IMR-90 (cell line): ENCODE measurements at regions not wholly inside any gene's neighbourhood (a gene's known extent, or its start where the extent isn't known, plus 50 kb on each side); places are given as distances from the start of the nearest gene placed in this dataset.

Source experiments
- ATAC-seq: fragments of 200-7000 bp; cut with Tn5 transposase; 2 replicates; pipeline ENCODE4 v1.9.1; 2020; ENCODE audit warnings: low read depth, mild to moderate bottlenecking, moderate library complexity
- BruUV-seq: library from RNA; stranded (reverse); fragments of 400-500 nt; replicated peaks from 2 replicates; lab custom pipeline; 2021; lab: Mats Ljungman, UMichigan
- CTCF ChIA-PET: fragments of 300-600 bp; formaldehyde crosslinking; extraction: SDS; loops from one replicate; lab custom pipeline; 2021; ENCODE audit warnings: antibody characterized with exemption; lab: Yijun Ruan, JAX
- POLR2A ChIA-PET: fragments of 300-600 bp; sonication (Branson Sonifier 250); formaldehyde crosslinking; loops from one replicate; lab custom pipeline; 2022; ENCODE audit warnings: antibody characterized with exemption; ENCODE audit not compliant: unreplicated experiment; lab: Charles Lee
- DNase-seq: peaks from one replicate; pipeline ENCODE4 v3.0.0; 2013
- H2AFZ ChIP-seq: replicated peaks from 2 replicates; pipeline ENCODE3; 2013; ENCODE audit warnings: low read length, mild to moderate bottlenecking; ENCODE audit not compliant: poor library complexity
- H2AK5ac ChIP-seq: 2 replicates; pipeline ENCODE4 v1.6.1; 2013; ENCODE audit warnings: low read depth, low read length, inconsistent platforms
- H2AK9ac ChIP-seq: replicated peaks from 2 replicates; pipeline ENCODE3; 2013; ENCODE audit warnings: mild to moderate bottlenecking, low read depth, low read length, moderate library complexity; ENCODE audit not compliant: poor library complexity
- H2BK120ac ChIP-seq: 2 replicates; pipeline ENCODE4 v1.6.1; 2013; ENCODE audit warnings: low read depth, low read length, inconsistent platforms
- H2BK15ac ChIP-seq: 3 replicates; pipeline ENCODE4 v1.6.1; 2013; ENCODE audit warnings: low read depth, low read length, inconsistent platforms
- H2BK20ac ChIP-seq: 2 replicates; pipeline ENCODE4 v1.6.1; 2013; ENCODE audit warnings: low read depth, mild to moderate bottlenecking, inconsistent platforms, low read length, moderate library complexity
- H2BK5ac ChIP-seq: 2 replicates; pipeline ENCODE4 v1.6.1; 2013; ENCODE audit warnings: mild to moderate bottlenecking, low read depth, low read length, inconsistent platforms; ENCODE audit not compliant: poor library complexity, severe bottlenecking
- H3K14ac ChIP-seq: replicated peaks from 2 replicates; pipeline ENCODE4 v1.6.1; 2013; ENCODE audit warnings: low read depth, low read length, inconsistent platforms
- H3K18ac ChIP-seq: 2 replicates; pipeline ENCODE4 v1.6.1; 2013; ENCODE audit warnings: low read depth, low read length, control low read depth
- H3K23ac ChIP-seq: 2 replicates; pipeline ENCODE4 v1.6.1; 2013; ENCODE audit warnings: low read depth, low read length, inconsistent platforms
- H3K27ac ChIP-seq: 2 replicates; pipeline ENCODE4 v1.5.1; 2013; ENCODE audit warnings: mild to moderate bottlenecking, control low read depth, low read length; ENCODE audit not compliant: insufficient read depth
- H3K27me3 ChIP-seq: 2 replicates; pipeline ENCODE4 v1.6.1; 2013; ENCODE audit warnings: low read length; ENCODE audit not compliant: control insufficient read depth, insufficient read depth
- H3K36me3 ChIP-seq: 2 replicates; pipeline ENCODE4 v1.6.1; 2013; ENCODE audit warnings: low read length, mixed read lengths; ENCODE audit not compliant: control insufficient read depth, insufficient read depth
- H3K4ac ChIP-seq: 2 replicates; pipeline ENCODE4 v1.6.1; 2013; ENCODE audit warnings: low read depth, low read length, inconsistent platforms
- H3K4me1 ChIP-seq: 2 replicates; pipeline ENCODE4 v1.6.1; 2013; ENCODE audit warnings: low read length, mixed read lengths; ENCODE audit not compliant: control insufficient read depth, insufficient read depth
- H3K4me2 ChIP-seq: 2 replicates; pipeline ENCODE4 v1.6.1; 2013; ENCODE audit warnings: low read depth, mild to moderate bottlenecking, control low read depth, low read length, moderate library complexity
- H3K4me3 ChIP-seq: 2 replicates; pipeline ENCODE4 v1.5.1; 2013; ENCODE audit warnings: low read depth, mild to moderate bottlenecking, control low read depth, low read length, moderate library complexity; ENCODE audit not compliant: insufficient read depth
- H3K56ac ChIP-seq: 2 replicates; pipeline ENCODE4 v1.6.1; 2013; ENCODE audit warnings: low read length, inconsistent platforms; ENCODE audit not compliant: insufficient read depth; ENCODE audit errors: extremely low read depth
- H3K79me1 ChIP-seq, 2 experiments: 2 replicates each; pipeline ENCODE4 v1.6.1; 2013; ENCODE audit warnings: low read length in 2 of 2, inconsistent platforms in 1 of 2, low read depth in 1 of 2
- H3K9ac ChIP-seq: 2 replicates; pipeline ENCODE4 v1.6.1; 2013; ENCODE audit warnings: low read depth, low read length, control low read depth
- H3K9me1 ChIP-seq: 2 replicates; pipeline ENCODE4 v1.6.1; 2013; ENCODE audit warnings: low read length, inconsistent platforms; ENCODE audit not compliant: insufficient read depth
- H3K9me3 ChIP-seq: 2 replicates; pipeline ENCODE4 v1.6.1; 2013; ENCODE audit warnings: low read length; ENCODE audit not compliant: control insufficient read depth, insufficient read depth
- H4K20me1 ChIP-seq: 2 replicates; pipeline ENCODE4 v1.6.1; 2013; ENCODE audit warnings: low read length, inconsistent platforms; ENCODE audit not compliant: insufficient read depth
- H4K5ac ChIP-seq: 2 replicates; pipeline ENCODE4 v1.6.1; 2013; ENCODE audit warnings: mild to moderate bottlenecking, low read depth, low read length, control low read depth
- H4K8ac ChIP-seq, 2 experiments: 2 replicates each; pipeline ENCODE4 v1.6.1; 2013; ENCODE audit warnings: low read depth in 2 of 2, low read length in 2 of 2, control low read depth in 1 of 2, inconsistent platforms in 1 of 2
- H4K91ac ChIP-seq: 2 replicates; pipeline ENCODE4 v1.6.1; 2013; ENCODE audit warnings: low read depth, low read length, inconsistent platforms; ENCODE audit not compliant: insufficient read depth
- CEBPB ChIP-seq: IDR thresholded peaks from 2 replicates; pipeline ENCODE4 v1.6.1; 2012; ENCODE audit warnings: low read depth, low read length, improper control_type of control experiment
- MXI1 ChIP-seq: IDR thresholded peaks from 2 replicates; pipeline ENCODE4 v1.6.1; 2012; ENCODE audit warnings: low read depth, mild to moderate bottlenecking, low read length, moderate library complexity, borderline replicate concordance
- RAD21 ChIP-seq: IDR thresholded peaks from 2 replicates; pipeline ENCODE4 v1.6.1; 2012; ENCODE audit warnings: low read length, improper control_type of control experiment
- RFX5 ChIP-seq: IDR thresholded peaks from 2 replicates; pipeline ENCODE4 v1.8.0; 2012; ENCODE audit warnings: low read depth, mild to moderate bottlenecking, low read length, moderate library complexity
- SMC3 ChIP-seq: fragments of 150-350 bp; IDR thresholded peaks from 2 replicates; pipeline ENCODE4 v1.6.1; 2016; ENCODE audit warnings: low read depth, mild to moderate bottlenecking, antibody characterized with exemption, low read length, moderate library complexity
- dilution Hi-C: fragments of 300-500 bp; cut with HindIII; formaldehyde crosslinking; loops from one replicate; pipeline ENCODE4 v1.14.3; 2018; ENCODE audit warnings: low sequenced_read_pairs; ENCODE audit not compliant: unreplicated experiment
- in situ Hi-C: fragments of 300-500 bp; cut with MboI; formaldehyde crosslinking; loops from 3 replicates; pipeline ENCODE4 v1.14.3; 2019; ENCODE audit warnings: low sequenced_read_pairs, inconsistent platforms, mixed read lengths
- intact Hi-C: fragments of 100-400 bp; cut with micrococcal nuclease; formaldehyde crosslinking; loops from 2 replicates; pipeline ENCODE4 v1.10.0; 2022

DNA sequence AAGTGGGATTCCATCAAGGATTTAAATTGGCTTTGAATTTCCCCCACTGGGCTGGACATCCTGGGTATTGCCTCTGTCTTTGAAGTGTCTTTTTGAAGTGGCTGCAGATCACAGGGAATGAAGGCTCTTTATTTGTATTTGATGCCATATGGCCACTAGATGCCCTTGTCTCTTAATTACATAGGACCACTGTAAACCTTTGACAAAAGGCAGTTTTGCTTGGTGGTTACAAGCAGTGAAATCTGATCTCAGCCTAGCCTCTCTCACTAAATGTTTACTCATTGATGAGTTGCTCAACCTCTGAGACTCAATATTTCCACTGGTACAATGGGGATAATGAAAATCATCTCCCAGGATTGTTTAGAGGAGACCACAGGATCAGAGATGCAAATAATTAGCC is 102.2 kb downstream of the INSIG2 start:
- no peak overlapping the region for H4K5ac ChIP-seq
- H2AFZ ChIP-seq: no peak overlapping the region
- no peaks in the 10 kb centered on the region for H3K36me3 ChIP-seq
- no peak overlapping the region for H2BK20ac ChIP-seq
- in situ Hi-C loops (no loop called here), dilution Hi-C loops (no loop called here), intact Hi-C loops (no loop called here)
- H2BK120ac ChIP-seq: no peak overlapping the region
- no peaks in the 10 kb centered on the region for H3K9me3 ChIP-seq
- no peak overlapping the region for H4K91ac ChIP-seq
- ChIA-PET POLR2A (no interaction called here), CTCF (no interaction called here)
- H3K4me2 ChIP-seq: no peak overlapping the region
- DNase-seq: no peak
- ATAC-seq: no peak
- H2BK5ac ChIP-seq: no peak overlapping the region
- no peak for TF ChIP-seq CEBPB
- TF ChIP-seq RFX5: no peak
- no peak for TF ChIP-seq SMC3
- TF ChIP-seq RAD21: no peak
- no peak for TF ChIP-seq MXI1
- peaks cover 2% of the 10 kb centered on the region; the same call in 1 of the 2 replicates for H3K27me3 ChIP-seq
- no TSS peak for BruUV-seq
- H4K8ac ChIP-seq: no peak overlapping the region
- H3K18ac ChIP-seq: no peak overlapping the region
- no peak overlapping the region for H3K23ac ChIP-seq
- no peak overlapping the region for H2BK15ac ChIP-seq
- H3K79me1 ChIP-seq: no peaks in the 10 kb centered on the region
- H2AK5ac ChIP-seq: no peak overlapping the region
- H3K56ac ChIP-seq: no peak overlapping the region
- no peak overlapping the region for H3K27ac ChIP-seq
- H2AK9ac ChIP-seq: no peak overlapping the region
- no peak overlapping the region for H3K9ac ChIP-seq
- H3K9me1 ChIP-seq: no peaks in the 10 kb centered on the region; the same call in 1 of the 2 replicates
- H3K14ac ChIP-seq: no peak overlapping the region
- no peak overlapping the region for H3K4ac ChIP-seq
- no peaks in the 10 kb centered on the region for H4K20me1 ChIP-seq
- no peak overlapping the region for H3K4me3 ChIP-seq
- no peaks in the 10 kb centered on the region for H3K4me1 ChIP-seq
